ENCODE measurements at regions not wholly inside any gene's neighbourhood (a gene's known extent, or its start where the extent isn't known, plus 50 kb on each side); places are given as distances from the start of the nearest gene placed in this dataset.

DNA sequence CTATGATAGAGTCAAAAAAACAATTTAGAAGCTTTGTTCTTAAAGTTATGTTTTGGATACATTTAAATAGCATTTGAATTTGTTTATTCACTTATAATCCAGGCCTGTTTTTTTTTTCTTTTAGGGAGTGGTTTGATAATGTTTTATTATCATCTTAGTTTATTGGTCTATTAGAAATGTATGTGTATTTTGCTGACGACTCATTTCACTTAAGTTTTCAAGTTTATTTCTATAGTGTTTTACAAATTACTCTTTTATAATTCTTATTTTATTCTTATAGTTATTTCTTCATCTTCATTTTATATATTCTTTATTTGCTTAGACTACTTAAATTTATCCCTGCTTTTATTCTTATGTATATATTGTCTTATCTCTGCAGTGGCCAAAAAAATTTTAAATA, 804.5 kb downstream of the NR4A2 start:
- intact Hi-C loops (cut with micrococcal nuclease) = no loop called here
- Mint-ChIP-seq H3K27ac (no peak overlapping the region), H3K4me1 (no peaks in the 10 kb centered on the region), H3K9me3 (ENCODE audit: insufficient read depth) (no peaks in the 10 kb centered on the region), H3K4me3 (no peak overlapping the region), H3K27me3 (no peaks in the 10 kb centered on the region)
- no peaks in the 10 kb centered on the region for H3K27me3 ChIP-seq (replicated peaks in 1 of 4; ENCODE audit: control extremely low read depth in 1 of 4, control insufficient read depth in 3 of 4, insufficient read depth in 4 of 4, low read length in 3 of 4)
- H4K20me1 ChIP-seq (ENCODE audit: control insufficient read depth, insufficient read depth, low read length, poor library complexity, severe bottlenecking) = no peaks in the 10 kb centered on the region
- H3K27ac ChIP-seq (ENCODE audit: low read length in 2 of 2) = no peak overlapping the region
- H2AFZ ChIP-seq (ENCODE audit: insufficient read depth, low read depth, low read length, poor library complexity, severe bottlenecking) = no peak overlapping the region
- ChIA-PET POLR2A (no interaction called here), CTCF (no interaction called here)
- H3K4me3 ChIP-seq (ENCODE audit: control extremely low read depth in 1 of 5, extremely low read depth in 1 of 5, insufficient read depth in 1 of 5, low read depth in 2 of 5, low read length in 4 of 5) = no peak overlapping the region
- H3K9ac ChIP-seq (ENCODE audit: low read length) = no peak overlapping the region
- no peaks in the 10 kb centered on the region for H3K4me1 ChIP-seq (ENCODE audit: control insufficient read depth in 2 of 2, insufficient read depth in 2 of 2, low read length in 2 of 2)
- no peak overlapping the region for H3K4me2 ChIP-seq (replicated peaks; ENCODE audit: low read depth, low read length, poor library complexity, severe bottlenecking)
- no peaks in the 10 kb centered on the region for H3K79me2 ChIP-seq (ENCODE audit: control insufficient read depth, insufficient read depth, low read length)
- ATAC-seq (ENCODE audit: low read depth) (no peak), DNase-seq (no peak)
- H3K36me3 ChIP-seq (replicated peaks in 1 of 2; ENCODE audit: control extremely low read depth in 1 of 2, control insufficient read depth in 1 of 2, extremely low read depth in 1 of 2, insufficient read depth in 2 of 2, low read length in 1 of 2) = no peaks in the 10 kb centered on the region
- no CpG with 5 or more reads among the region's 1 CpG for WGBS (ENCODE audit: insufficient coverage)
- TF ChIP-seq, protein P1, sequence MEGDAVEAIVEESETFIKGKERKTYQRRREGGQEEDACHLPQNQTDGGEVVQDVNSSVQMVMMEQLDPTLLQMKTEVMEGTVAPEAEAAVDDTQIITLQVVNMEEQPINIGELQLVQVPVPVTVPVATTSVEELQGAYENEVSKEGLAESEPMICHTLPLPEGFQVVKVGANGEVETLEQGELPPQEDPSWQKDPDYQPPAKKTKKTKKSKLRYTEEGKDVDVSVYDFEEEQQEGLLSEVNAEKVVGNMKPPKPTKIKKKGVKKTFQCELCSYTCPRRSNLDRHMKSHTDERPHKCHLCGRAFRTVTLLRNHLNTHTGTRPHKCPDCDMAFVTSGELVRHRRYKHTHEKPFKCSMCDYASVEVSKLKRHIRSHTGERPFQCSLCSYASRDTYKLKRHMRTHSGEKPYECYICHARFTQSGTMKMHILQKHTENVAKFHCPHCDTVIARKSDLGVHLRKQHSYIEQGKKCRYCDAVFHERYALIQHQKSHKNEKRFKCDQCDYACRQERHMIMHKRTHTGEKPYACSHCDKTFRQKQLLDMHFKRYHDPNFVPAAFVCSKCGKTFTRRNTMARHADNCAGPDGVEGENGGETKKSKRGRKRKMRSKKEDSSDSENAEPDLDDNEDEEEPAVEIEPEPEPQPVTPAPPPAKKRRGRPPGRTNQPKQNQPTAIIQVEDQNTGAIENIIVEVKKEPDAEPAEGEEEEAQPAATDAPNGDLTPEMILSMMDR (IDR thresholded peaks at IDR 0.05) = no peak
- TF ChIP-seq EZH2 (IDR thresholded peaks at IDR 0.05; ENCODE audit: borderline replicate concordance, insufficient read depth, low read depth, low read length, poor library complexity, severe bottlenecking) = no peak
- H3K9me3 ChIP-seq (ENCODE audit: control extremely low read depth in 1 of 3, control insufficient read depth in 2 of 3, insufficient read depth in 1 of 3, low read length in 2 of 3) = no peaks in the 10 kb centered on the region

DNA sequence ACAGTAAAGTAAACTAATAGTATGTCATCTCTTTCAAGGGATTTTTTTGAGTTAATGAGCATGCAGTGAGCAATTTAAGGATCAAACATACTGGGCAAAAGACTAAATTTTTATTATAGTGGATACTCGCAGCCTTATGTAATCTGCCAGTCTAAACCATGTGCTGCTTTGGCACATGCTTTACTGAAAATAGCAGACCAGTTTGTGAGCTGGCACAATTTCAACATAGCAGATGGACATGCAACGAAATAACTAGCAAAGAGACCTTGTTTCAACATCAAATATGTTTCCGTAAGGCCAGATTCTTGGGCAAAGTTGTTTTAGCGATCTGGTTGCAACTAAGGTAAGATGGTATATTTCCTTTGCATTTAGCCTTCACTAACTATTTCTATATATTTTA, 807.3 kb downstream of the NR4A2 start:
- intact Hi-C loops (cut with micrococcal nuclease) = no loop called here
- H3K9me3 Mint-ChIP-seq (ENCODE audit: insufficient read depth) = no peaks in the 10 kb centered on the region
- CTCF ChIA-PET = no interaction called here
- H3K4me1 Mint-ChIP-seq = no peaks in the 10 kb centered on the region
- H3K9ac ChIP-seq (ENCODE audit: low read length) = no peak overlapping the region
- H3K27ac ChIP-seq (ENCODE audit: low read length in 2 of 2) = no peak overlapping the region
- H4K20me1 ChIP-seq (ENCODE audit: control insufficient read depth, insufficient read depth, low read length, poor library complexity, severe bottlenecking) = no peaks in the 10 kb centered on the region
- no peak overlapping the region for H3K27ac Mint-ChIP-seq
- ATAC-seq (ENCODE audit: low read depth) (no peak), DNase-seq (no peak)
- no peak overlapping the region for H2AFZ ChIP-seq (ENCODE audit: insufficient read depth, low read depth, low read length, poor library complexity, severe bottlenecking)
- no peaks in the 10 kb centered on the region for H3K36me3 ChIP-seq (replicated peaks in 1 of 2; ENCODE audit: control extremely low read depth in 1 of 2, control insufficient read depth in 1 of 2, extremely low read depth in 1 of 2, insufficient read depth in 2 of 2, low read length in 1 of 2)
- H3K4me3 Mint-ChIP-seq = no peak overlapping the region
- POLR2A ChIA-PET = no interaction called here
- no peaks in the 10 kb centered on the region for H3K4me1 ChIP-seq (ENCODE audit: control insufficient read depth in 2 of 2, insufficient read depth in 2 of 2, low read length in 2 of 2)
- no peak overlapping the region for H3K4me3 ChIP-seq (ENCODE audit: control extremely low read depth in 1 of 5, extremely low read depth in 1 of 5, insufficient read depth in 1 of 5, low read depth in 2 of 5, low read length in 4 of 5)
- H3K9me3 ChIP-seq (ENCODE audit: control extremely low read depth in 1 of 3, control insufficient read depth in 2 of 3, insufficient read depth in 1 of 3, low read length in 2 of 3) = no peaks in the 10 kb centered on the region
- no peak for TF ChIP-seq EZH2 (IDR thresholded peaks at IDR 0.05; ENCODE audit: borderline replicate concordance, insufficient read depth, low read depth, low read length, poor library complexity, severe bottlenecking)
- TF ChIP-seq, protein P1 (IDR thresholded peaks at IDR 0.05) = no peak
- no peaks in the 10 kb centered on the region for H3K27me3 Mint-ChIP-seq
- no peaks in the 10 kb centered on the region for H3K27me3 ChIP-seq (replicated peaks in 1 of 4; ENCODE audit: control extremely low read depth in 1 of 4, control insufficient read depth in 3 of 4, insufficient read depth in 4 of 4, low read length in 3 of 4)
- H3K4me2 ChIP-seq (replicated peaks; ENCODE audit: low read depth, low read length, poor library complexity, severe bottlenecking) = no peak overlapping the region
- no peaks in the 10 kb centered on the region for H3K79me2 ChIP-seq (ENCODE audit: control insufficient read depth, insufficient read depth, low read length)
- 100% methylated on average over 1 of the region's 4 CpGs for WGBS (ENCODE audit: insufficient coverage)

Data from B cell (primary cell).